MM.1S (cell line): ENCODE measurements at regions not wholly inside any gene's neighbourhood (a gene's known extent, or its start where the extent isn't known, plus 50 kb on each side); places are given as distances from the start of the nearest gene placed in this dataset.

Experiments used
- CTCF ChIP-seq: fragments of 300-600 bp; sonication (generic); IDR thresholded peaks from 2 replicates; pipeline ENCODE4 v1.5.1; 2016; ENCODE audit warnings: antibody characterized with exemption, low read length, mixed read lengths
- EZH2 ChIP-seq: fragments of 300-600 bp; sonication (generic); optimal IDR thresholded peaks from 2 replicates; pipeline ENCODE3; 2017; ENCODE audit warnings: low read depth, mild to moderate bottlenecking, antibody characterized with exemption, low read length, mixed read lengths

GRCh38 chr2:162888652-162889051 is 50.1 kb upstream of the KCNH7 start:
- no peak for TF ChIP-seq CTCF
- no peak for TF ChIP-seq EZH2
